Stimulated activated CD4-positive, alpha-beta T cell treated with anti-CD3 and anti-CD28 coated beads, Interleukin-12 subunit alpha, Interleukin-12 subunit beta, amount 100 ng/mL, for 48 hours (primary cell): ENCODE measurements at regions not wholly inside any gene's neighbourhood (a gene's known extent, or its start where the extent isn't known, plus 50 kb on each side); places are given as distances from the start of the nearest gene placed in this dataset.

Experiments used
- DNase-seq, 3 donors: peaks; one replicate each; pipeline ENCODE4 v3.0.0-alpha.2; 2020; ENCODE audit warnings: low read depth in 2 of 3, low spot score in 1 of 3

DNA sequence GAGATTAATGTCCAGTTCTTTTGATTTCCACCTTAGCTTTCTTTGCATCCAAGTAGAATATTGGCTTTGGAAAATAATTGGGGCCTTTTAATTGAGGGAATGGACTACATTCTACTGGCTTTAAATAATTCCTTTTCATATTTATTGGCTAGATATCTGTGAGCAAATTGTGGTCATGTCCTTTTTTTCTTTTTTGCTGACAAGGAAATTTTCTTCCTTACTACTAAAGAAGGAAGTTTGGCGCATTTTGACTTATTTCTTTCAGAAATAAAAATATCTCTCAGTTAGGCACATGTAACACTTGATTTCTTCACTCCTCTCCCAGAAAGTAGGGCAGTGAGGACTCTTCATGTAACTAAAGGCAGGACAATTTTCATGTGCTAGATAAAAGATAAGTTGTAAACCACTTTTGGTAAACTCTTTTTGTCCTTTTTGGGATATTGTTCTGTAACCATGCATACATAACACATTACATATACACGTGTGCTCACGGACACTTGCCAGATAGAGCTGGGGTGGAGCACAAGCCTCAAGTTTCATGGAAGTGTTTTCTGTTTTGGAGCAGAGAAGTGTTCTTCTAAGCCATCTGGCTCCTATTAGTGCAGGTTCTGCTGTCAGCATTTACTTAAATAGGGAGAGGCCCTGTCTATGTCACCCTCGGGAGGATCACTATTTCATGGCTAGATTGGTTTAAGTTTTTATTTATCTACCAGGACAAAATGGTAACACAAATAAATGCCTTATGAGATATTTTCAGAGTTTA, 85.1 kb upstream of the LRIG3 start:
- no peak for DNase-seq

DNA sequence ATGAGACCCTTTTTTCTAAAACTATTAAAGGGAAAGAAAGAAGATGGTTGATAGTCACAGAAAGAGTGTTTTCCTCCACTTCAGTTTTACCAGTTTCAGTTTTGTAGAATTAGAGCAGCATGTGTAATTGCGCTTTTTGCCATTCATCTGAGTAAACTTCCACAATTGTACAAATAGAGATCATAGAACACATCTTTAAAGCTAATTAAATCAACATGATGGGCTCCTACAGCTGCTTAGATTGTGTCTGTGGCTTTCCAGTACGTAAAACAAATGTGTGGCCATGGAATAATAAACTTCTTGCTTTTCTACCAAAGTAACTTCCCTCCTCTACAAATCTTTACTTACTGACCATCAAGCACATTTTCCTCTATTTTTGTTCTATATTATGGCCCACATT, 84.2 kb upstream of the LRIG3 start:
- DNase-seq: no peak

GRCh38 chr12:58995666-58996363, 75.5 kb upstream of the LRIG3 start:
- DNase-seq: no peak

DNA sequence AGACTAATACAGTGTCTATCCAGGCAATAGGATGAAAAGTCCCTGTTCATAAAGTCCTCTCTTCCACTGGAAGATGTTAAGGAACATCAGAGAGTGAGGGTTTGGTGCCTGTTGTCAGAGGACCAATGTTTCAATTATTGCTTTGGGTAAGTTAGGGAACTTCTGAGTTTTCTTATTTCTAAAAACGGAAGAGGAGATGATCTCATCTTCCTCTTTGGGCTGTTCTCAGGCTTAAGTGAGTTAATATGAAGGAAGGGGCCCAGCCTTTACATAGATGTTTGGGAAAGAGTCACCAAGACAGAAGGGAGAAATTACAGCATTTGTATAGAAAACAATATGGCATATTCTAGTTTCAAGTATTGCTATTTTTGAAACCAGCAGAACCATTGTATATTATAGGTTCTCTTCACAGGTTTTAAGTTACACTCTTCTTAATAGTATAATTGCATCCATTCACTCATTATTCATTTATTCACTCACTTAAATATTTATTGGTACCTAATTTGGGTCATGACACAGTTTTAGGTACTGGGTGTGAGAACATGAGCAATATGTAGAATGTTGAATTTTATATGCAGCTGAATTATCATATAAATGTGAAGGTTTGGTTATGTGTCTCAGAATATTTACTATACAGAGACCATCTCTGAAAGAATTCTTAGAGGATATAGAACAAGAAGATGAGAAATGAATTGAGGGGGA, 68.5 kb upstream of the LRIG3 start:
- no peak for DNase-seq

- no peak for DNase-seq
Observed at GRCh38 chr12:58981961-58982360, 61.7 kb upstream of the LRIG3 start.

DNA sequence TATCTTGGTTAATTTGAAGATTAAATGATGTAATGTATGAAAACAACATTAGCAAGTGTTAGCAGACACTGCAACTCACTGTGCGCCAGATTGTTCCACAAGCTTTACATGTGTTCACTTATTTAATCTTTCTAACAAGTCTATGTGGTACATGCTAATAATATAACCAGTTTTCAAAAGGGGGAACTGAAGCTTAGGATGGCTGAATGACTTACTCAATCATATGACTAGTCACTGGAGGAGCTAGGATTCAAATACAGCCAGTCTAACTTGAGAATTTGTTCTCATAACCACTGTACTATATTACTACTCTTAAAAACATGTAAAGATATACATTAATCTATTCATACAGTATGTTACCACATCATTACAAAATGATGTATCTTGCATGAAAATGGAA, 60.5 kb upstream of the LRIG3 start:
- DNase-seq: no peak

DNA sequence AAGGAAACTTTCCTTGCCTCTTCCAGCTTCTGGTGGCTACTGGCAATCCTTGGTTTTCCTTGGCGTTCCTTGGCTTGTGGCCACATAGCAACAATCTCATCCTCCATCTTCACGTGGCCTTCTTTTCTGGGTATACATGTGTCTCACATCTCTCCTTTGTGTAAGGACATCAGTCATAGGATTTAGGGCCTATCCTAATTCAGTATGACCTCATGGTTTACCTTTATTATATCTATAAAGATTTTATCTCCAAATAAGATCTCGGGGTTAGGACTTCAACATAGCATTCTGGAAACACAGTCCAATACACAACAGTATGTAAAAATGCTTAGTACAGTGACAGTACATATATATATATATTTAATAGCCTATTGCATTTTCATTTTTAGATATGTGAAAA, 58.4 kb upstream of the LRIG3 start:
- no peak for DNase-seq

DNA sequence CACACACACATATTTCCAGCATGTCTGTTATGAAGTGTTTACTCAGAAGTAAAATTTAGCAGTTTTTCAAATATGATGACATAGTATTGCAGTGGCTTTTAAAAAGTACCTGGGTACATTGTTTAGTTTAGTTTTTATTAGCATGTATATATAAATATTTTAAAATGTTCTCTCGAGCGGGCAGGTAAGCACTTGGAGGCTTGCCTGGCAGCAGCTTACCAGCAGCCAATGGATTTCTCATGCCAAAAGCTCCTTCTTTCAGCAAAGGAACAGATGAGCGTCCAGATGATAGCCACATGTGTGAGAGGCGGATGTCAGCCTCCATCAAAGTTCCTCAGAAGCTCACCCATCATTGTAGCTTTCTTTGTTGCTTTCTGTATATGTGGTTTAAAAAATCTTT, 57.2 kb upstream of the LRIG3 start:
- no peak for DNase-seq

- DNase-seq: no peak
Observed at GRCh38 chr12:58976146-58976545, 55.8 kb upstream of the LRIG3 start.
